ENCODE measurements at regions not wholly inside any gene's neighbourhood (a gene's known extent, or its start where the extent isn't known, plus 50 kb on each side); places are given as distances from the start of the nearest gene placed in this dataset.

DNA sequence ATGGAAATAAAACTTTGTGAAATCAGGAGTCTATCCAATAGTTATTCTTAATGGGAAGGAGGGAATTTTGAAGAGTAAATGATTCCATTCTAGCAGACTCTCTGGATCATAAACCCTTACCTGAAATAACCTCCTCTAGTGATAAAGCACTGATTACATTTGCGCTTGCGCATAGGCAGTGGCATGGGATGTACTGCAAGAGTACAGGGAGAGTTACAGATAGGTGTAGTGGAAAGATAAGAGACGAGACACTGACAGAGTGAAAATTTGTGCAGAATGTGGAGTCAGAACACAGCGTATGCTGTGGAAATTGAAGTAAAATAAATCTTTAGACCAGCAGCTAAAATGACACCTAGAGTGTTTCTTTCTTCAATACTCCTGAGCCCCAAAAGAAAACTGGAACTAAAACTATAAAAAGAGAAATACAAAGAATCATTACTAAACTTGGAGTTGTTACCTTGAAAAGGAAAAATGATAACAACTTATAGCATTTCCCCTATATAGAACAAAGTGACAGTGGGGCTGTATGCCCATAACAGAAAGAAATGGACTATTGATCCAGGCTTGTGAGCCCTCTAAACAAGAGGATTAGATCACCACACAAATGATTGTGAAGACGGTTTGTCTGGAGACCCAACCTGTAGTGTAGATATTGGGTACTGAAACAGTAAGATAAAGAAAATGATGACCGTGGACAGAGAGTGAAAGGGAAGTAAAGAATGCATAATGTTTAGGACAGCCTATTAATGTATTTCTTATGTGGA lies 1471.2 kb upstream of the NUDT12 start:
- no peak for DNase-seq
- Histone ChIP-seq H3K4ac (ENCODE audit: low read depth, low read length) (no peak overlapping the region), H3T11ph (ENCODE audit: low read length) (no peak overlapping the region), H2BK5ac (ENCODE audit: insufficient read length, low read length) (no peak overlapping the region), H2BK15ac (ENCODE audit: low read depth, low read length) (no peak overlapping the region), H3K79me1 (ENCODE audit: insufficient read depth, low read depth, low read length, poor library complexity, severe bottlenecking) (no peaks in the 10 kb centered on the region), H3K79me2 (ENCODE audit: insufficient read depth, low read length) (no peaks in the 10 kb centered on the region), H3K18ac (ENCODE audit: insufficient read length, low read depth, low read length) (no peak overlapping the region), H4K91ac (ENCODE audit: insufficient read length, low read depth, low read length) (no peak overlapping the region), H3K4me1 (ENCODE audit: insufficient read depth, low read length) (no peaks in the 10 kb centered on the region), H3K23ac (ENCODE audit: insufficient read length, low read depth, low read length) (no peak overlapping the region), H3K9ac (ENCODE audit: extremely low read depth, insufficient read length, low read length) (no peak overlapping the region), H4K8ac (replicated peaks; ENCODE audit: insufficient read length, low read depth, low read length) (no peak overlapping the region), H2AK5ac (ENCODE audit: insufficient read length, low read length) (no peak overlapping the region), H2AFZ (ENCODE audit: low read length) (no peak overlapping the region), H3K27ac (ENCODE audit: insufficient read length, low read depth, low read length) (no peak overlapping the region), H2BK20ac (ENCODE audit: low read depth, low read length, poor library complexity, severe bottlenecking) (no peak overlapping the region), H3K14ac (ENCODE audit: insufficient read depth, low read length) (no peak overlapping the region), H3K4me2 (ENCODE audit: insufficient read depth, insufficient read length, low read length) (no peak overlapping the region), H4K20me1 (ENCODE audit: control insufficient read depth, insufficient read depth, insufficient read length) (no peaks in the 10 kb centered on the region), H4K5ac (ENCODE audit: insufficient read length, low read depth, low read length) (no peak overlapping the region), H2BK12ac (ENCODE audit: insufficient read length, low read depth, low read length) (no peak overlapping the region), H3K56ac (ENCODE audit: insufficient read length, low read depth, low read length) (no peak overlapping the region), H3K27me3 (ENCODE audit: insufficient read depth, low read length) (no peaks in the 10 kb centered on the region), H3K9me3 (ENCODE audit: control insufficient read depth, low read depth, low read length) (no peaks in the 10 kb centered on the region), H3K23me2 (ENCODE audit: insufficient read length, low read depth, low read length, poor library complexity, severe bottlenecking) (no peaks in the 10 kb centered on the region), H2BK120ac (ENCODE audit: low read depth, low read length, poor library complexity, severe bottlenecking) (no peak overlapping the region)
- no peaks in the 10 kb centered on the region for H3K27me3 Mint-ChIP-seq (ENCODE audit: low read depth)
- peaks cover 7 to 14% of the 10 kb centered on the region in 2 experiments; a peak in 4 of 5 replicates for H3K9me3 Mint-ChIP-seq
- H3K27ac Mint-ChIP-seq, result no peak overlapping the region
- peaks cover 4 to 15% (median 6%) of the 10 kb centered on the region in 3 experiments; a peak in 6 of 7 replicates for H3K36me3 Mint-ChIP-seq (ENCODE audit: insufficient read depth in 1 of 3, low read depth in 3 of 3)
- H3K4me3 Mint-ChIP-seq, result no peak overlapping the region
- no peak for TF ChIP-seq CTCF (conservative IDR thresholded peaks at IDR 0.05)
- WGBS (ENCODE audit: extremely low coverage, insufficient read length, low lambda C conversion rate), result no CpG with 5 or more reads among the region's 6 CpGs
- no peaks in the 10 kb centered on the region for H3K4me1 Mint-ChIP-seq
